SK-N-SH treated with all-trans-retinoic acid at 6 μM for 48 hours (cell line): ENCODE measurements at regions not wholly inside any gene's neighbourhood (a gene's known extent, or its start where the extent isn't known, plus 50 kb on each side); places are given as distances from the start of the nearest gene placed in this dataset.
"Not testable (repeated sequence)": the region's sequence is repeated elsewhere in the genome, so short reads cannot be mapped to it uniquely, and the experiment has no call there.

Experiments used
- CSDC2 ChIP-seq: fragments of 250-450 bp; sonication (Bioruptor Pico); IDR thresholded peaks from 2 replicates; pipeline ENCODE4 v1.5.0; 2020; ENCODE audit warnings: mild to moderate bottlenecking, moderate library complexity
- PATZ1 ChIP-seq: fragments of 250-450 bp; sonication (Bioruptor Pico); IDR thresholded peaks from 2 replicates; pipeline ENCODE4 v1.8.0; 2020; ENCODE audit warnings: mild to moderate bottlenecking, moderate library complexity, borderline replicate concordance
- ZNF70 ChIP-seq: fragments of 450-650 bp; formaldehyde crosslinking; IDR thresholded peaks from 2 replicates; pipeline ENCODE4 v1.5.0; 2020; ENCODE audit warnings: mild to moderate bottlenecking, moderate library complexity

- TF ChIP-seq PATZ1; ZNF70 (CRISPR knock-in tag); CSDC2 (CRISPR knock-in tag): not testable (repeated sequence)
Measured at GRCh38 chr6:133789449-133789848, 99.5 kb upstream of the TCF21 start.
